Limb (tissue), 2 donors: ENCODE measurements at regions not wholly inside any gene's neighbourhood (a gene's known extent, or its start where the extent isn't known, plus 50 kb on each side); places are given as distances from the start of the nearest gene placed in this dataset.
"Not testable (repeated sequence)": the region's sequence is repeated elsewhere in the genome, so short reads cannot be mapped to it uniquely, and the experiment has no call there.

Experiments
- DNase-seq, 2 donors: peaks; one replicate each; pipeline ENCODE4 v3.0.0-alpha.2; 2016; ENCODE audit errors: extremely low spot score in 2 of 2

- not testable (repeated sequence) for DNase-seq
These were observed 188.0 kb downstream of the MMUT start for GRCh38 chr6:49274809-49275769.

- DNase-seq: no peak
These were observed 193.9 kb downstream of the MMUT start for GRCh38 chr6:49269190-49269589.

GRCh38 chr6:49264909-49265308 lies 198.1 kb downstream of the MMUT start:
- DNase-seq: no peak

- DNase-seq: no peak
These were observed 198.6 kb downstream of the MMUT start for GRCh38 chr6:49264496-49264895.

GRCh38 chr6:49257549-49257948 lies 205.5 kb downstream of the MMUT start:
- DNase-seq: no peak

- no peak for DNase-seq
These were observed 207.7 kb downstream of the MMUT start for GRCh38 chr6:49255335-49255734.

- no peak for DNase-seq
These were observed 210.2 kb downstream of the MMUT start for GRCh38 chr6:49252901-49253300.

- no peak for DNase-seq
These were observed 229.6 kb downstream of the MMUT start for GRCh38 chr6:49233483-49233882.

GRCh38 chr6:49225471-49225870 lies 237.6 kb downstream of the MMUT start:
- DNase-seq: no peak

GRCh38 chr6:49220293-49220692 lies 242.8 kb downstream of the MMUT start:
- DNase-seq: no peak

GRCh38 chr6:49205526-49205925 lies 257.5 kb downstream of the MMUT start:
- no peak for DNase-seq

GRCh38 chr6:49202924-49203536 lies 260.0 kb downstream of the MMUT start:
- DNase-seq: no peak

GRCh38 chr6:49198015-49198414 lies 265.0 kb downstream of the MMUT start:
- DNase-seq: no peak

- DNase-seq: not testable (repeated sequence)
These were observed 300.7 kb downstream of the MMUT start for GRCh38 chr6:49162379-49162778.

GRCh38 chr6:49155316-49155715 lies 307.7 kb downstream of the MMUT start:
- no peak for DNase-seq

- no peak for DNase-seq
These were observed 311.1 kb downstream of the MMUT start for GRCh38 chr6:49151957-49152356.

GRCh38 chr6:49151461-49151860 lies 311.6 kb downstream of the MMUT start:
- no peak for DNase-seq

GRCh38 chr6:49151033-49151432 lies 312.0 kb downstream of the MMUT start:
- DNase-seq: no peak

GRCh38 chr6:49145280-49145679 lies 317.8 kb downstream of the MMUT start:
- no peak for DNase-seq

- DNase-seq: no peak
These were observed 320.5 kb downstream of the MMUT start for GRCh38 chr6:49142421-49143151.

GRCh38 chr6:49121970-49122369 lies 341.1 kb downstream of the MMUT start:
- no peak for DNase-seq

- DNase-seq: no peak
These were observed 344.6 kb downstream of the MMUT start for GRCh38 chr6:49118478-49118877.
